ENCODE measurements at regions not wholly inside any gene's neighbourhood (a gene's known extent, or its start where the extent isn't known, plus 50 kb on each side); places are given as distances from the start of the nearest gene placed in this dataset.

DNA sequence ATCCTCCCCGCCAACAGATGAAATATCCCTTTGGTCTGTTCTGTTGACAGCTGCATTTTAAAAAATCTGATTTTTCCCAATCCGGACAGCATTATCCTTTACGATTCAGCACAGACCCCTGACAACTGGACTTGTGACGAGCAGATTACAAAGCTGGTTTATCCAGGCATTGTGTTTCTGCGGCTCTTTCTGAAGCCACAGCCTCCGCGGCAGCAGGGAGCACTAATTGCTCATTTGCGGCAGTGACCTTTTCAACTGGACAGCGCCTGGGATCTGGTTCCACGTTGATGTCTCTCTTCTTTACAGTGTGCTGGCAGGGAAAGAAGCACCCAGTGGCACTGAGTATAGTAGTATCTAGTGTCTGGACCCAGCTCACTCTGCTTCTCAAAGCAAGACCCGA is 351.2 kb downstream of the ZNF608 start:
- DNase-seq (ENCODE audit: low spot score): no peak
- FAIRE-seq: no peak

DNA sequence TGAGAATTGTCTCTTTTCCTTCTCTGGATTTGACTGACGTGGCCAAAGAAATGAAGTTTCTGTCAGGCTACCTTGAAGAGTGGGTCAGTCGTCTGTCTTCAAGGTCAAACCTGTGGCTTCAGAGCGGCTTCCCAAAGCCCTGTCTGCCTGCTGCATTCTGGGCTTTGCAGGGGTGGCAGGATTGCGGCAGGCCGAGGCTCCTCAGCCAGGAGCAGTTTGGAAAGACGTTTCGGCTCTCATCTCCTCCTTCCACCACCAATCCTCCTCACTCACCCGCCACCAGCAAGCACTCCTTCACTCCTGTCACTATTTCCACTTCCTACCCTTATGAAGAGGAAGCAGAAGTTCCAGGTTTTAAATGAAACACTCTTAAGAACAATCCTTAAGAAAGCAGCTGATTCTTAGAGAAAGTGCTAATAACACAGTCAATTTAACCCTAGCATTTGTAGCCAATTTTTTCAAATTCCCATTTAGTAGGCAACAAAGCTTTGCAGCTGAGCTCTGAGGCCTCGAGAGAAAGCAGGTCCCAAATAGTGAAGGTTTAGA is 351.7 kb downstream of the ZNF608 start:
- DNase-seq (ENCODE audit: low spot score): no peak
- no peak for FAIRE-seq

DNA sequence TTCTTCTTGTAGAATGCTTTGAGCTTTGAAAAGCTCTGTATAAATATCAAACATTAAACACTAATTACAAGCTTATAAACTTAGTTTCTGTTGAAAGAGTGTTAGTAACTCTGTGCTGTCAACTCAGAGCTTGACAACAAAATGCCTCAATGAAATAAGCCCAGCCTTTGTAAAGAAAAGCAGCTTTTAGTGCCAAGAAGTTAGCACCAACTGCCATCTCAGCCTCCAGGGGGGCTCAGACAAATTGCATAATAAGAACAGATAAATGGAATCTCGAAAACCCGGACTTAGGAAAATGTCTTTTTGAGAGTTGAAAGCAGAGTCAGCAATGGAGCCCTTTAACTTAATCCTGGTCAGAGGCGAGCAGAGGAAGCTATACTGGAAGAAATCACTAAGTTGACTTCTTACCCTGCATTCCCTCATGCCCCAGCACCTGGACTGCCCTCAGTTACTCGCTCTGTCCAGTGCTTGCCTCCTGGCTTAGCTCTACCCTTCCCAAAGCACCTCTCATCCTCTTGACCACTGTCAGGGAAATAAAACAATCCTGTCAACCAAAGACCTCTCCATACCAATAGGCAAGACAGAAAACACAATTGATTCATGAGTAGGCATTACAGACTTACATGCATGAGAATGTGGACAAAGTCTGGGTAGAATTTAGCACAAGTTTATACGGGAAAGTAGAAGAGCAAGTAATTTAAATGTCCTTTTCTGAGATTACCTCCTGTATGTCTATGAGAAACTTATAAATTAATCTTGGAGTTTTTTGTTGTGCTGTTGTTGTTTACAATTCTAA is 352.7 kb downstream of the ZNF608 start:
- FAIRE-seq (no peak), DNase-seq (ENCODE audit: low spot score) (no peak)

DNA sequence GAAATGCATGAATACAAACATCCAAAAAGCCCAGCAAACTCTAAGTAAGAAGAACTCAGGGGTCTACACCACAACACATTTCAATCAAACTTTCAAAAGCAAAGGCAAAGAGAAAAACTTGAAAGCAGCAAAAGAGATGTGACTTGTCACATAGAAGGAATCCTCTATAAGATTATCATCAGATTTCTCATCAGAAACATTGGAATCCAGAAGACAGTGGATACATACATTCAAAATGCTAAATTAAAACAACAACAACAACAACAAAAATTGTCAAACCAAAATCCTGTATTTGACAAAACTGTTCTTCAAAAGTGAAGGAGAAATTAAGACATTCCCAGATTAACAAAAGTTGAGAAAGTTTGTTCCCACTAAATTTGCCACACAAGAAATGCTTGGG is 362.7 kb downstream of the ZNF608 start:
- no peak for DNase-seq (ENCODE audit: low spot score)
- FAIRE-seq: no peak

DNA sequence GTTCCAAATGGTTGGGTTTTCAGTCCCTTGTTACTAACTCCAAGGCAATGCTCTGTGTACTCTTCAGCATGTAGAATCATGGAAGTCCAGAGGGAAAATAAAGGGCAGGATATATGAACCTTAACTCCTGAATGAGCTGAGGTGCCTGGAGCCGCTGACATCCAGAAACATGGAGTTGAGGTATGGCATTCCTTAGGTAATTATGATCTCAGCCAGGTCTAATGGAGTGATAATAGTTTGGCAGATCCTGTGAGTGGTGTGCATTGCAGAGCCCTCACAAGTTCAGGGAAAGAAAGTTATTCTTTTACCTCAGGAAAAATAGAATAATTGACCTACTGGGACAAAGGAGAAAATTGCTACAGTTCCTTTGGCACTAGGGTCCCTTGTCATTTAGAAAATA is 369.1 kb downstream of the ZNF608 start:
- FAIRE-seq: no peak
- DNase-seq (ENCODE audit: low spot score): no peak

- FAIRE-seq (no peak), DNase-seq (ENCODE audit: low spot score) (no peak)
Observed at GRCh38 chr5:124373883-124374282, 372.6 kb downstream of the ZNF608 start.

- no peak for DNase-seq (ENCODE audit: low spot score)
Observed at GRCh38 chr5:124372457-124372856, 374.0 kb downstream of the ZNF608 start.

GRCh38 chr5:124371111-124371706 is 375.2 kb downstream of the ZNF608 start:
- FAIRE-seq (no peak), DNase-seq (ENCODE audit: low spot score) (no peak)

More at GRCh38 chr5:124372457-124372856, 374.0 kb downstream of the ZNF608 start:
- FAIRE-seq: no peak

- DNase-seq (ENCODE audit: low spot score) (no peak), FAIRE-seq (no peak)
Observed at GRCh38 chr5:124370601-124371000, 375.8 kb downstream of the ZNF608 start.

DNA sequence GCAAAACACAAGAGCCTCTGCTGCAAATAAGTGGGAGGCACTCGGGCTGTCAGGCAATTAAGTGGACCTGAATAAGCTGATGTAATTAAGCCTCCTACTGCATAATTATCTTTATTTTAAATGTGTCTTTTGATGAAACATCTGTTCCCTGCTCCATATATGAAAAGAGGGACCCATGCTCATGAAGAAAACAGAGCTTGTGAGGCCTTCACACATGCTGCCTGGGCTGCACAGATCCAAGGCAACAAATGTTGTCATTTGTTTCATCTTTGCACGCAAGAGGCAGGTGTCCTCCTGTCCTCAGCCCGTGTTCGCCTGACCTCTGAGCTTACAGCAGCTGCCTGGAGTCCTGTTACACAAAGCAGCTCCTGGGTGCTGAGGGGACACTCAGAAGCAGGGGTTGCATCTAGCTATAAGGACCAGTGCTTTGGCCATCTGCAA is 381.1 kb downstream of the ZNF608 start:
- no peak for DNase-seq (ENCODE audit: low spot score)
- FAIRE-seq: no peak

- no peak for DNase-seq (ENCODE audit: low spot score)
- no peak for FAIRE-seq
Observed at GRCh38 chr5:124355928-124356327, 390.5 kb downstream of the ZNF608 start.

DNA sequence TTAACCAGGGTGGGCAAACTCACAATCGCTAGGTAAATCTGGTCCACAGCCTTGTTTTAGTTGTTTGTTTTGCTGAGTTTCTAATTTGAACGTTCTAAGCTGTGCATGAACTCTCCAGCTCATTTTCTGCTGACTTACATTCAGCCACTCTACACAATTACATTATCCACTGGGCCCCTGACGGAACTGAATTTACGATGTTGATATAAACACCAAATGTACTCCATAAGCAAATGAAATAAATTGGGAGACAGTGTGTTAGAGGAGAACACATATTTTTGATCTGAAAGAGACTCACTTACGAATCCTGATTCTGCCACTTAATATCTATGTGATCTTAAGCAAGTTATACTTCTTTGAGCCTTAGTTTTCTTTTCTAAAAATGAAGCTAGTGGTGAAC is 393.4 kb downstream of the ZNF608 start:
- DNase-seq (ENCODE audit: low spot score) (no peak), FAIRE-seq (no peak)

- DNase-seq (ENCODE audit: low spot score) (no peak), FAIRE-seq (no peak)
Observed at GRCh38 chr5:124352312-124352711, 394.1 kb downstream of the ZNF608 start.

DNA sequence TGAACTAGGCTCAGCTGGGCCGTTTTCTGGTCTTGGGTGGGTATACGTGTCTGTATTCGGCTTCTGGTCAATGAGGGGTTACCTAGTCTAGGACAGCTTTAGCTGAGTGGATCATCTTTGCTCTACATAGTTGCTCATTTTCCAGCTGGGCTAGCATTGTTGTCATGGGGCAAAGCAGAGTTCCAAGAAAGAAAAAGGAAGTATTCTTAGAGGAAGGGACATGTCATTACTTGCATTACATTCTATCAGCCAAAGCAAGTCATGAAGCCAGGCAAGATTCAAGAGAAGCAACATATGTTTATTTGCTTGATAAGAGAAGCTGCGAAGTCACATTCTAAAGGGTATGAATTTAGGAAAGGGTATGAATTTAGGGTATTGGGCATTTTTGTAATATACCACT is 396.5 kb downstream of the ZNF608 start:
- DNase-seq (ENCODE audit: low spot score): no peak
- FAIRE-seq: no peak

DNA sequence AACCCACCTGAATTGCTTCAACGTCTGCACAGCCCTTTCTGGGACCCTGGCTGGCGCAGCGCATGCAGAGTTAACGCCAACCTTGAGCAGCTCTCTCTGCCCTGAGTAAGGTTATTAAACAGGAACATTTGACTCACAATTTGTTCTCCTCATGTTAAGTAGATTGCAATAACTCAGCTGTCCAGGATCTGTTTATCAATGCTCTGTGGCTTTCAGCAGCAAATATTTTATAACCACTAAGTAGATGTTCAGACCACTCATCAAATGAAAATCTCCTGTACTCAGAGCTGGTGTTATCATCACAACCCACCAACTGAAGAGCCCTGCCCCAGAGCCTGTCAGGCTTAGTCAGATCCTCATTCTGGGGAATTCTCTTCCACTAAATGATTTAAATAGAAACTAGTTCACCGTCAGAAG is 403.0 kb downstream of the ZNF608 start:
- FAIRE-seq (peak; percentile 84), DNase-seq (ENCODE audit: low spot score) (peak; percentile 86)

GRCh38 chr5:124342986-124343385 is 403.5 kb downstream of the ZNF608 start:
- FAIRE-seq: no peak
- DNase-seq (ENCODE audit: low spot score): no peak

DNA sequence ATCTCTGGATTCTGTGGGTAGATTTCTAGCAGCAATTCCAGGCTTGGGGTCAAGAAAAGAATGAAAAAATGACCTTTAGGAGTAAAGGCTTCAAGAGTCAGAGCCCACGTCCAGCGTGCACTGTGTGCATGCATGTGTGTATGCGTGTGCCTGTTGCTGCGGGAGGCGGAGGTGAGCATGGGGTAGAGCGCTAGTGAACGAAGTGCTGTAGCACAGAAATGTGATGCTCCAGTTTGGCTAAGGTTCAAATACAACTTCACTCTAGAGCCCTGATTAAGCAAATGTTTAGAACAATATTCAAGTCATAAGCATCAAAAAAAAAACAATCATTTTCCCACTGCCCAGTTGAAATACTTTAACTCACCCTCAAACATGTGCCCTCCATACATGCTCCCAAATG is 403.9 kb downstream of the ZNF608 start:
- DNase-seq (ENCODE audit: low spot score) (no peak), FAIRE-seq (no peak)

DNA sequence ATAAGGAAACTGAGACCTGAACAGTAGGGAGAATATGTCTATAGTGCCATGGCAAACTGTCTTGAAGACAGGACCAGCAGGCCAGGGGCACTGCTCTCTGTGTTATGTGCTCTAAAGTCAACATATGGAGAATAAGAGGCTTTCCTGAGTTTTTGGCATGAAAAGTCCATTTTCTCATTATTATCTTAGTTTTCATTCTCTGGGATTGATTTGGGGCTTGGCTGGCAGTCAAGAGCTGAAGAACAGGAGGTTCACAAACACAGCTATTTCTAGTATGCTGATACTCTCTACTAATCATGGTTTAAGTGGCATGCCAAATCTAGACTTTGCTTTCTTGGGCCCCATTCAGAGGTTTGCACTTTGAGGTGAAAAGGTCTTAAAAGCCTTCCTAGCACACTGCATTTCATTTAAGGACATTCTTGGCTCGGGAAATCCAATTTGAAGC is 404.4 kb downstream of the ZNF608 start:
- FAIRE-seq (no peak), DNase-seq (ENCODE audit: low spot score) (no peak)

DNA sequence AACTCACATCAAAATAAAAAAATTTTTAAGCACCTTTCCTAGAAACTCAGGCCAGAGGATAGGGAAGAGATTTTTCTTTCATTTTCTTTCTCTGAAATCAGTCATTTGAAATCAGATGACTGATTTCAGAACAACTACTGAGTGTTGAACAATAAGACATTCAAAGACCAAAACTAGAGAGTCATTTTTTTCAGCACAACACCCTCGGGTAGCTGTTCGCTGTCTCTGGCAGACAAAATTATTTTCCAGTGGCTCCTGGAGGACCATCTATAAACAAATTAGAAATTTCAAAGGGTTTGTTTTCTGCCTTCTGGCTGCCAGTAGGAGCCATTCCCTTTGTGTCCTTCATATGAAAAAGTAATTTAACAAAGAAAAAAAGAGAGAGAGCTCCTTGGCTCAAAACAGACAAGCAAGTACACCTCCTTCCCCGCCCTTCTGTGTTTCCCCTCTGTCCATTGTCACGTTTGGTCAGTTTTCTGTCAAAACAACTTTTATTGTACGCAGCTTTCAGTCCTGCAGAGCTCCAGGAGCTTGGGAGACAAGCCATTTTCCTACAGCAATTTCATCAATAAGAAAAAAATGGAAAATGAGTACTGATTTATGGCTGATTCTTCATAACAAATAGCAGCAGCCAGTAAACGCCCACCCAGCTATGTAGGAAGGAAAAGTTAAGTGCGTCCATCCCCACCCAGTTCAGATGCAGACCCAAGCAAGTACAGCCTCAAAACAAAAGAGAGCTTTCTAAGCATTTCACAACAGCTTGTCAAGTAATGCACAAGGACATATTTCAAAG is 405.2 kb downstream of the ZNF608 start:
- no peak for FAIRE-seq

GRCh38 chr5:124337996-124338395 is 408.4 kb downstream of the ZNF608 start:
- no peak for FAIRE-seq
- DNase-seq (ENCODE audit: low spot score): no peak

More for the DNA sequence above, 405.2 kb downstream of the ZNF608 start:
- DNase-seq (ENCODE audit: low spot score): no peak

DNA sequence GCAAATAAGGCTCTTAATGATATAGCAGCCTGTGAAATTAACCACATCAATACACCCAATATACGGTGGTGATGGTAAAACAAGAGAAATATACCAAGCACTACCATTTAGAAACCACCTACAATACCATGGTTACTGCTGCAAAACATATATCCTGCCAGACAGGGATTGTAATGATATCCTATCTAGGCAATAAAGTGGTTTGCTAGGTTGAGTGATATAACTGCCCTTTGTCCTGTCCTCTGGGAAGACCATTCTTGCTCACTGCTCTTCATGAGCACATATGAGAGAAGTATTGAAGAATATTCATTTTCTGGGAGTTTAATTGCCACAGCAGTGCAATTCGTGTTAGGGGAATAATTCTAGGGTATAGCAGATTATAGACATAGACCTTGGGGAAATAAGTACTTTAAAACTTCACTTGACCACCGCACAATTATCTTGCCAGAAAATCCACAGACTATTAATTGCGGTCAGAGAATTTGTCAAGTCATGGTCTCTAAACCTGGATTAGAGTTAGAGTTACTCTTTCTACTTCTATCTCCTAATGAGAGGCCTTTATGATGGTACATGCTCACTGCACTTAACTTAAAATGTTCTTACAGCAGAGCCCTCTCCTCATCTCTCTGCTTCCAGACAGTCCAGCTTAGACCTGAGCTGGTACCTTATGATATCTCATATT is 413.0 kb downstream of the ZNF608 start:
- no peak for DNase-seq (ENCODE audit: low spot score)

More for the DNA sequence above, 413.0 kb downstream of the ZNF608 start:
- FAIRE-seq: no peak

All from RCC 7860 (cell line).